RPMI7951 (cell line): ENCODE measurements at regions not wholly inside any gene's neighbourhood (a gene's known extent, or its start where the extent isn't known, plus 50 kb on each side); places are given as distances from the start of the nearest gene placed in this dataset.
A peak's percentile ranks its signal among the peaks of the same experiment; 100 is the strongest.

ENCODE experiments used
- DNase-seq: peaks from one replicate; pipeline ENCODE4 v3.0.0-alpha.2; 2012; ENCODE audit warnings: low read depth

- peak; percentile 37 for DNase-seq
These were observed 97.7 kb downstream of the CD47 start for GRCh38 chr3:107992976-107993684.

GRCh38 chr3:107990926-107991325 is 99.9 kb downstream of the CD47 start:
- DNase-seq = no peak

- no peak for DNase-seq
These were observed 100.4 kb downstream of the CD47 start for GRCh38 chr3:107990433-107990832.

- DNase-seq = no peak
These were observed 101.2 kb downstream of the CD47 start for GRCh38 chr3:107989661-107990060.

GRCh38 chr3:107988460-107989175 is 102.2 kb downstream of the CD47 start:
- peak; percentile 83 for DNase-seq

- peak; percentile 96 for DNase-seq
These were observed 103.5 kb downstream of the CD47 start for GRCh38 chr3:107987036-107987939.

- DNase-seq = no peak
These were observed 104.3 kb downstream of the CD47 start for GRCh38 chr3:107986505-107986904.

- peak; percentile 47 for DNase-seq
These were observed 105.3 kb downstream of the CD47 start for GRCh38 chr3:107985496-107985895.

- no peak for DNase-seq
These were observed 107.6 kb downstream of the CD47 start for GRCh38 chr3:107983247-107983646.

GRCh38 chr3:107982165-107982564 is 108.7 kb downstream of the CD47 start:
- DNase-seq = no peak

- no peak for DNase-seq
These were observed 109.2 kb downstream of the CD47 start for GRCh38 chr3:107981471-107982111.

- no peak for DNase-seq
These were observed 111.3 kb downstream of the CD47 start for GRCh38 chr3:107979538-107979937.

GRCh38 chr3:107978131-107979055 is 112.4 kb downstream of the CD47 start:
- no peak for DNase-seq

GRCh38 chr3:107977221-107978130 is 113.4 kb downstream of the CD47 start:
- no peak for DNase-seq

GRCh38 chr3:107976202-107976800 is 114.5 kb downstream of the CD47 start:
- DNase-seq = no peak

- DNase-seq = no peak
These were observed 115.2 kb downstream of the CD47 start for GRCh38 chr3:107975529-107976201.

GRCh38 chr3:107973961-107974360 is 116.9 kb downstream of the CD47 start:
- no peak for DNase-seq

- DNase-seq = no peak
These were observed 117.7 kb downstream of the CD47 start for GRCh38 chr3:107973152-107973551.
